ENCODE measurements at regions not wholly inside any gene's neighbourhood (a gene's known extent, or its start where the extent isn't known, plus 50 kb on each side); places are given as distances from the start of the nearest gene placed in this dataset.

DNA sequence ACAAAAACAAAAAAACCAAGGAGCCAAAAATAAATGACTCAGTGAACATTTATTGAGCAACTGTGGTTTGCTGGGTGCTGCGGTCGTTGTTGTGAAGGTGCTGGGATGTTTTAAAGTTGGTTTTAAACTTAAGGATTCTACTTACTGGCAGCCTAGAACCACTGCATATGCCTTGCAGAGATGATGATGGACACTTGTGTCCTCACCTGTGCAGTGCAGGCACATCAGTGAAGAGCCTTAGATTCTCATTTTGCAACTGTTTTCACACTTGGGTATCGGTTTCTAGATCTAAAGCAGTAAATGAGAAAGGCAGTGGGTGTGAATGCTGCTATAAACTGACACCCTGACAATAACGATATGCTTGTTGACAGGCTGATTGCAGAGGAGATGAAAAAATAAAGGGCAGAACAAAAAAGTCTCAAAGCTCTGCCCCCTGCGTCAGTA, 68.8 kb downstream of the UTRN start:
- Histone ChIP-seq H3K27me3 (ENCODE audit: insufficient read depth) (no peaks in the 10 kb centered on the region), H4K20me1 (replicated peaks; ENCODE audit: insufficient read depth) (no peaks in the 10 kb centered on the region; the same call in 1 of the 2 replicates), H3F3A (replicated peaks; ENCODE audit: low read depth) (no peaks in the 10 kb centered on the region), H3K9me2 (ENCODE audit: insufficient read depth) (no peaks in the 10 kb centered on the region), H3K4me3 (no peak overlapping the region), H3K4me1 (ENCODE audit: insufficient read depth) (peaks cover 18% of the 10 kb centered on the region), H3K79me2 (replicated peaks; ENCODE audit: insufficient read depth) (peaks cover 62% of the 10 kb centered on the region), H3K4me2 (no peak overlapping the region), H3K36me3 (ENCODE audit: insufficient read depth) (no peaks in the 10 kb centered on the region), H2AFZ (no peak overlapping the region), H3K27ac (ENCODE audit: low read depth) (no peak overlapping the region)
- Mint-ChIP-seq H3K27me3 (ENCODE audit: insufficient read depth, low read depth, poor library complexity) (peaks cover 4% of the 10 kb centered on the region), H3K36me3 (ENCODE audit: low read depth) (no peaks in the 10 kb centered on the region), H3K9me3 (no peaks in the 10 kb centered on the region), H3K4me1 (peaks cover 33% of the 10 kb centered on the region), H3K27ac (no peak overlapping the region), H3K4me3 (no peak overlapping the region)
- TF ChIP-seq STAT1 (IDR thresholded peaks at IDR 0.05; ENCODE audit: unreplicated experiment) (no peak), NANOG (IDR thresholded peaks at IDR 0.05; ENCODE audit: borderline replicate concordance) (no peak), POLR2AphosphoS5 (IDR thresholded peaks at IDR 0.05; ENCODE audit: low read depth) (no peak), EZH2 (IDR thresholded peaks at IDR 0.05; ENCODE audit: low read depth, unreplicated experiment) (no peak), CREB1 (CRISPR knock-in tag; IDR thresholded peaks at IDR 0.05; ENCODE audit: low read depth) (no peak), JUNB (IDR thresholded peaks at IDR 0.05; ENCODE audit: unreplicated experiment) (no peak), ZNF114 (CRISPR knock-in tag; IDR thresholded peaks at IDR 0.05) (no peak), EZH2phosphoT487 (IDR thresholded peaks at IDR 0.05; ENCODE audit: unreplicated experiment) (no peak), ZNF331 (CRISPR knock-in tag; IDR thresholded peaks at IDR 0.05; ENCODE audit: low read depth) (no peak)
- TF ChIP-seq, protein P1, sequence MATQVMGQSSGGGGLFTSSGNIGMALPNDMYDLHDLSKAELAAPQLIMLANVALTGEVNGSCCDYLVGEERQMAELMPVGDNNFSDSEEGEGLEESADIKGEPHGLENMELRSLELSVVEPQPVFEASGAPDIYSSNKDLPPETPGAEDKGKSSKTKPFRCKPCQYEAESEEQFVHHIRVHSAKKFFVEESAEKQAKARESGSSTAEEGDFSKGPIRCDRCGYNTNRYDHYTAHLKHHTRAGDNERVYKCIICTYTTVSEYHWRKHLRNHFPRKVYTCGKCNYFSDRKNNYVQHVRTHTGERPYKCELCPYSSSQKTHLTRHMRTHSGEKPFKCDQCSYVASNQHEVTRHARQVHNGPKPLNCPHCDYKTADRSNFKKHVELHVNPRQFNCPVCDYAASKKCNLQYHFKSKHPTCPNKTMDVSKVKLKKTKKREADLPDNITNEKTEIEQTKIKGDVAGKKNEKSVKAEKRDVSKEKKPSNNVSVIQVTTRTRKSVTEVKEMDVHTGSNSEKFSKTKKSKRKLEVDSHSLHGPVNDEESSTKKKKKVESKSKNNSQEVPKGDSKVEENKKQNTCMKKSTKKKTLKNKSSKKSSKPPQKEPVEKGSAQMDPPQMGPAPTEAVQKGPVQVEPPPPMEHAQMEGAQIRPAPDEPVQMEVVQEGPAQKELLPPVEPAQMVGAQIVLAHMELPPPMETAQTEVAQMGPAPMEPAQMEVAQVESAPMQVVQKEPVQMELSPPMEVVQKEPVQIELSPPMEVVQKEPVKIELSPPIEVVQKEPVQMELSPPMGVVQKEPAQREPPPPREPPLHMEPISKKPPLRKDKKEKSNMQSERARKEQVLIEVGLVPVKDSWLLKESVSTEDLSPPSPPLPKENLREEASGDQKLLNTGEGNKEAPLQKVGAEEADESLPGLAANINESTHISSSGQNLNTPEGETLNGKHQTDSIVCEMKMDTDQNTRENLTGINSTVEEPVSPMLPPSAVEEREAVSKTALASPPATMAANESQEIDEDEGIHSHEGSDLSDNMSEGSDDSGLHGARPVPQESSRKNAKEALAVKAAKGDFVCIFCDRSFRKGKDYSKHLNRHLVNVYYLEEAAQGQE (IDR thresholded peaks at IDR 0.05; ENCODE audit: unreplicated experiment): no peak
- TF ChIP-seq, protein P2, sequence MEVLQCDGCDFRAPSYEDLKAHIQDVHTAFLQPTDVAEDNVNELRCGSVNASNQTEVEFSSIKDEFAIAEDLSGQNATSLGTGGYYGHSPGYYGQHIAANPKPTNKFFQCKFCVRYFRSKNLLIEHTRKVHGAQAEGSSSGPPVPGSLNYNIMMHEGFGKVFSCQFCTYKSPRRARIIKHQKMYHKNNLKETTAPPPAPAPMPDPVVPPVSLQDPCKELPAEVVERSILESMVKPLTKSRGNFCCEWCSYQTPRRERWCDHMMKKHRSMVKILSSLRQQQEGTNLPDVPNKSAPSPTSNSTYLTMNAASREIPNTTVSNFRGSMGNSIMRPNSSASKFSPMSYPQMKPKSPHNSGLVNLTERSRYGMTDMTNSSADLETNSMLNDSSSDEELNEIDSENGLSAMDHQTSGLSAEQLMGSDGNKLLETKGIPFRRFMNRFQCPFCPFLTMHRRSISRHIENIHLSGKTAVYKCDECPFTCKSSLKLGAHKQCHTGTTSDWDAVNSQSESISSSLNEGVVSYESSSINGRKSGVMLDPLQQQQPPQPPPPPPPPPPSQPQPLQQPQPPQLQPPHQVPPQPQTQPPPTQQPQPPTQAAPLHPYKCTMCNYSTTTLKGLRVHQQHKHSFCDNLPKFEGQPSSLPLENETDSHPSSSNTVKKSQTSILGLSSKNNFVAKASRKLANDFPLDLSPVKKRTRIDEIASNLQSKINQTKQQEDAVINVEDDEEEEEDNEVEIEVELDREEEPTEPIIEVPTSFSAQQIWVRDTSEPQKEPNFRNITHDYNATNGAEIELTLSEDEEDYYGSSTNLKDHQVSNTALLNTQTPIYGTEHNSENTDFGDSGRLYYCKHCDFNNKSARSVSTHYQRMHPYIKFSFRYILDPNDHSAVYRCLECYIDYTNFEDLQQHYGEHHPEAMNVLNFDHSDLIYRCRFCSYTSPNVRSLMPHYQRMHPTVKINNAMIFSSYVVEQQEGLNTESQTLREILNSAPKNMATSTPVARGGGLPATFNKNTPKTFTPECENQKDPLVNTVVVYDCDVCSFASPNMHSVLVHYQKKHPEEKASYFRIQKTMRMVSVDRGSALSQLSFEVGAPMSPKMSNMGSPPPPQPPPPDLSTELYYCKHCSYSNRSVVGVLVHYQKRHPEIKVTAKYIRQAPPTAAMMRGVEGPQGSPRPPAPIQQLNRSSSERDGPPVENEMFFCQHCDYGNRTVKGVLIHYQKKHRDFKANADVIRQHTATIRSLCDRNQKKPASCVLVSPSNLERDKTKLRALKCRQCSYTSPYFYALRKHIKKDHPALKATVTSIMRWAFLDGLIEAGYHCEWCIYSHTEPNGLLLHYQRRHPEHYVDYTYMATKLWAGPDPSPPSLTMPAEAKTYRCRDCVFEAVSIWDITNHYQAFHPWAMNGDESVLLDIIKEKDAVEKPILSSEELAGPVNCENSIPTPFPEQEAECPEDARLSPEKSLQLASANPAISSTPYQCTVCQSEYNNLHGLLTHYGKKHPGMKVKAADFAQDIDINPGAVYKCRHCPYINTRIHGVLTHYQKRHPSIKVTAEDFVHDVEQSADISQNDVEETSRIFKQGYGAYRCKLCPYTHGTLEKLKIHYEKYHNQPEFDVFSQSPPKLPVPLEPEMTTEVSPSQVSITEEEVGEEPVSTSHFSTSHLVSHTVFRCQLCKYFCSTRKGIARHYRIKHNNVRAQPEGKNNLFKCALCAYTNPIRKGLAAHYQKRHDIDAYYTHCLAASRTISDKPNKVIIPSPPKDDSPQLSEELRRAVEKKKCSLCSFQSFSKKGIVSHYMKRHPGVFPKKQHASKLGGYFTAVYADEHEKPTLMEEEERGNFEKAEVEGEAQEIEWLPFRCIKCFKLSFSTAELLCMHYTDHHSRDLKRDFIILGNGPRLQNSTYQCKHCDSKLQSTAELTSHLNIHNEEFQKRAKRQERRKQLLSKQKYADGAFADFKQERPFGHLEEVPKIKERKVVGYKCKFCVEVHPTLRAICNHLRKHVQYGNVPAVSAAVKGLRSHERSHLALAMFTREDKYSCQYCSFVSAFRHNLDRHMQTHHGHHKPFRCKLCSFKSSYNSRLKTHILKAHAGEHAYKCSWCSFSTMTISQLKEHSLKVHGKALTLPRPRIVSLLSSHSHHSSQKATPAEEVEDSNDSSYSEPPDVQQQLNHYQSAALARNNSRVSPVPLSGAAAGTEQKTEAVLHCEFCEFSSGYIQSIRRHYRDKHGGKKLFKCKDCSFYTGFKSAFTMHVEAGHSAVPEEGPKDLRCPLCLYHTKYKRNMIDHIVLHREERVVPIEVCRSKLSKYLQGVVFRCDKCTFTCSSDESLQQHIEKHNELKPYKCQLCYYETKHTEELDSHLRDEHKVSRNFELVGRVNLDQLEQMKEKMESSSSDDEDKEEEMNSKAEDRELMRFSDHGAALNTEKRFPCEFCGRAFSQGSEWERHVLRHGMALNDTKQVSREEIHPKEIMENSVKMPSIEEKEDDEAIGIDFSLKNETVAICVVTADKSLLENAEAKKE (CRISPR knock-in tag; IDR thresholded peaks at IDR 0.05): no peak
- DNase-seq (ENCODE audit: low spot score) (no peak), ATAC-seq (no peak)

Data from GM23338 (cell line).